Neural crest cell (in vitro differentiated cells): ENCODE measurements at regions not wholly inside any gene's neighbourhood (a gene's known extent, or its start where the extent isn't known, plus 50 kb on each side); places are given as distances from the start of the nearest gene placed in this dataset.

ENCODE experiments used
- DNase-seq: peaks from one replicate; pipeline ENCODE4 v3.0.0; 2021; ENCODE audit warnings: low read depth, mixed read lengths, low spot score
- H3K27ac Mint-ChIP-seq: one replicate; pipeline ENCODE4 v1.8.0; 2021; ENCODE audit warnings: mild to moderate bottlenecking, mixed read lengths; ENCODE audit not compliant: unreplicated experiment
- H3K27me3 Mint-ChIP-seq: 2 replicates; pipeline ENCODE4 v1.8.0; 2021; ENCODE audit warnings: low read depth, mild to moderate bottlenecking, mixed read lengths
- H3K36me3 Mint-ChIP-seq: 2 replicates; pipeline ENCODE4 v1.8.0; 2021; ENCODE audit warnings: low read depth, mild to moderate bottlenecking, mixed read lengths
- H3K4me1 Mint-ChIP-seq: 2 replicates; pipeline ENCODE4 v1.8.0; 2021; ENCODE audit warnings: mixed read lengths
- H3K4me3 Mint-ChIP-seq: one replicate; pipeline ENCODE4 v1.8.0; 2021; ENCODE audit warnings: mild to moderate bottlenecking, mixed read lengths
- H3K9me3 Mint-ChIP-seq: 2 replicates; pipeline ENCODE4 v1.8.0; 2021; ENCODE audit warnings: mixed read lengths
- CTCF ChIP-seq: fragments of 200-600 bp; sonication (generic); conservative IDR thresholded peaks from 2 replicates; pipeline ENCODE4 v1.5.0; 2021; ENCODE audit warnings: antibody characterized with exemption, mild to moderate bottlenecking

- H3K36me3 Mint-ChIP-seq, result no peaks in the 10 kb centered on the region
- H3K27ac Mint-ChIP-seq, result no peak overlapping the region
- no peaks in the 10 kb centered on the region for H3K9me3 Mint-ChIP-seq
- H3K4me1 Mint-ChIP-seq, result peaks cover 5% of the 10 kb centered on the region
- H3K4me3 Mint-ChIP-seq, result no peak overlapping the region
- H3K27me3 Mint-ChIP-seq, result peaks cover 5% of the 10 kb centered on the region
- no peak for DNase-seq
- TF ChIP-seq CTCF, result no peak
Measured at GRCh38 chr5:171509467-171509866, 90.0 kb downstream of the FGF18 start.

- peaks cover 5% of the 10 kb centered on the region for H3K27me3 Mint-ChIP-seq
- H3K27ac Mint-ChIP-seq, result no peak overlapping the region
- no peak for TF ChIP-seq CTCF
- no peak overlapping the region for H3K4me3 Mint-ChIP-seq
- DNase-seq, result no peak
- no peaks in the 10 kb centered on the region for H3K9me3 Mint-ChIP-seq
- peaks cover 5% of the 10 kb centered on the region for H3K4me1 Mint-ChIP-seq
- no peaks in the 10 kb centered on the region for H3K36me3 Mint-ChIP-seq
Measured at GRCh38 chr5:171512397-171512796, 93.0 kb downstream of the FGF18 start.

- DNase-seq, result no peak
- no peaks in the 10 kb centered on the region for H3K9me3 Mint-ChIP-seq
- peaks cover 7% of the 10 kb centered on the region for H3K4me1 Mint-ChIP-seq
- no peak for TF ChIP-seq CTCF
- peaks cover 5% of the 10 kb centered on the region for H3K27me3 Mint-ChIP-seq
- no peak overlapping the region for H3K27ac Mint-ChIP-seq
- no peak overlapping the region for H3K4me3 Mint-ChIP-seq
- no peaks in the 10 kb centered on the region for H3K36me3 Mint-ChIP-seq
Measured at GRCh38 chr5:171513591-171513990, 94.1 kb downstream of the FGF18 start.

GRCh38 chr5:171518916-171519315, 99.5 kb downstream of the FGF18 start:
- Mint-ChIP-seq H3K27ac (no peak overlapping the region), H3K9me3 (no peaks in the 10 kb centered on the region), H3K36me3 (no peaks in the 10 kb centered on the region), H3K4me3 (no peak overlapping the region), H3K27me3 (peaks cover 4% of the 10 kb centered on the region), H3K4me1 (peaks cover 27% of the 10 kb centered on the region)
- no peak for TF ChIP-seq CTCF
- no peak for DNase-seq

- Mint-ChIP-seq H3K9me3 (no peaks in the 10 kb centered on the region), H3K4me1 (peaks cover 31% of the 10 kb centered on the region), H3K4me3 (no peak overlapping the region), H3K36me3 (no peaks in the 10 kb centered on the region), H3K27ac (no peak overlapping the region), H3K27me3 (peaks cover 4% of the 10 kb centered on the region)
- no peak for TF ChIP-seq CTCF
- no peak for DNase-seq
Measured at GRCh38 chr5:171520300-171521174, 101.1 kb downstream of the FGF18 start.
